ENCODE measurements at regions not wholly inside any gene's neighbourhood (a gene's known extent, or its start where the extent isn't known, plus 50 kb on each side); places are given as distances from the start of the nearest gene placed in this dataset.

DNA sequence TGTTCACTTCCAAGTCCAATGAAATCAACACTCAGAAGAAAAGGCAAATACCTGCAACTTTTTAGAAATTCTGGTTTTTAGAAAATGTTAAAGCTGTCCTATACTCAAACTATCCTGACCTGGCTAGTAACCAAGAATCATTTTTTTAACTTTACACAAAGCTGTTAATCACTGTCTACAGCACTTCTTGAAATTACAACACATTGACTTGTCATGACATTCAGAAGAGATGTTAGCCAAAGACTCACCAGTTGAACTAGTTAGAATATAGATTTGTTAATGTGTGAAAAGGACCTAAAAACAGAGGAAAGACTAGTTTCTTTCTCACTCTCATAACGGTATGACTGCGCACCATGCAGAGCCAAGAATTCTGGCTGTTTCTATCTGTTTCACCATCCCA is 98.8 kb downstream of the COX18 start:
- CTCF ChIA-PET: no interaction called here
- TF ChIP-seq SP1 (IDR thresholded peaks at IDR 0.05): no peak
- no peak for TF ChIP-seq ELF4 (IDR thresholded peaks at IDR 0.05)
- TF ChIP-seq HDGF (IDR thresholded peaks at IDR 0.05; ENCODE audit: borderline replicate concordance): no peak
- no peak for TF ChIP-seq ZNF384 (IDR thresholded peaks at IDR 0.05)
- no peak for TF ChIP-seq LEF1 (IDR thresholded peaks at IDR 0.05; ENCODE audit: borderline replicate concordance)
- TF ChIP-seq FOXK2 (IDR thresholded peaks at IDR 0.05): no peak
- no peak for TF ChIP-seq CTBP1 (IDR thresholded peaks at IDR 0.05; ENCODE audit: borderline replicate concordance)
- no peak for TF ChIP-seq TARDBP (IDR thresholded peaks at IDR 0.05)
- no peak for TF ChIP-seq FOXA1 (IDR thresholded peaks at IDR 0.05)
- no peak for TF ChIP-seq L3MBTL2 (conservative IDR thresholded peaks at IDR 0.05)
- TF ChIP-seq NFRKB (IDR thresholded peaks at IDR 0.05): no peak
- no peak for TF ChIP-seq SUZ12 (IDR thresholded peaks at IDR 0.05)
- TF ChIP-seq ARNT (IDR thresholded peaks at IDR 0.05): no peak
- no peak for DNase-seq (ENCODE audit: extremely low spot score)
- POLR2A ChIA-PET: no interaction called here

DNA sequence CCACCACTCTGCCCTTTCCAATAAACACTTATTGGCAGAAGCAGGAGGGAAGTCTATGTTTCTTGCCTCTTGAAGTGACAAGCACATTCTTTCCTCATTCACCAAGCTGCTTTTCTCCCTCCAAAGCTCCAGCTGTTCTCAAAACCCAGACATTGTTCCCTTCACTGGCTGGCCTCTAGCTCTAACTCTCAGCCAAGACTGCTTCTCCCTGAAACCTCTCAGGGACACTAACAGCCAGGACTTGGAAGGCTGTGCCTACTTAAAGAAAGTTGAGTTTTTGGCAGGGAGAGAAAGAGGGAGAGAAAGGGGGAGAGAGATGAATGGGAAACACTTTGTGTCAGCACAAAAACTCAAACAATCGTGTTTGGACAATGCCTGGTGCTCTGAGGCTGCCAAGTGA is 99.5 kb downstream of the COX18 start:
- ChIA-PET CTCF (no interaction called here), POLR2A (no interaction called here)
- TF ChIP-seq SP1 (IDR thresholded peaks at IDR 0.05): no peak
- no peak for TF ChIP-seq ARNT (IDR thresholded peaks at IDR 0.05)
- TF ChIP-seq CTBP1 (IDR thresholded peaks at IDR 0.05; ENCODE audit: borderline replicate concordance): no peak
- TF ChIP-seq, protein P1, sequence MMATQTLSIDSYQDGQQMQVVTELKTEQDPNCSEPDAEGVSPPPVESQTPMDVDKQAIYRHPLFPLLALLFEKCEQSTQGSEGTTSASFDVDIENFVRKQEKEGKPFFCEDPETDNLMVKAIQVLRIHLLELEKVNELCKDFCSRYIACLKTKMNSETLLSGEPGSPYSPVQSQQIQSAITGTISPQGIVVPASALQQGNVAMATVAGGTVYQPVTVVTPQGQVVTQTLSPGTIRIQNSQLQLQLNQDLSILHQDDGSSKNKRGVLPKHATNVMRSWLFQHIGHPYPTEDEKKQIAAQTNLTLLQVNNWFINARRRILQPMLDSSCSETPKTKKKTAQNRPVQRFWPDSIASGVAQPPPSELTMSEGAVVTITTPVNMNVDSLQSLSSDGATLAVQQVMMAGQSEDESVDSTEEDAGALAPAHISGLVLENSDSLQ (IDR thresholded peaks at IDR 0.05): no peak
- no peak for TF ChIP-seq ELF4 (IDR thresholded peaks at IDR 0.05)
- TF ChIP-seq TARDBP (IDR thresholded peaks at IDR 0.05): no peak
- TF ChIP-seq ZNF384 (IDR thresholded peaks at IDR 0.05): no peak
- no peak for TF ChIP-seq FOXK2 (IDR thresholded peaks at IDR 0.05)
- no peak for TF ChIP-seq L3MBTL2 (conservative IDR thresholded peaks at IDR 0.05)
- no peak for TF ChIP-seq FOXM1 (IDR thresholded peaks at IDR 0.05; ENCODE audit: borderline replicate concordance)
- no peak for TF ChIP-seq NFRKB (IDR thresholded peaks at IDR 0.05)
- TF ChIP-seq SUZ12 (IDR thresholded peaks at IDR 0.05): no peak
- TF ChIP-seq BHLHE40 (IDR thresholded peaks at IDR 0.05; ENCODE audit: borderline replicate concordance): no peak
- no peak for TF ChIP-seq HDGF (IDR thresholded peaks at IDR 0.05; ENCODE audit: borderline replicate concordance)
- no peak for TF ChIP-seq FOXA1 (IDR thresholded peaks at IDR 0.05)
- TF ChIP-seq LEF1 (IDR thresholded peaks at IDR 0.05; ENCODE audit: borderline replicate concordance): no peak
- DNase-seq (ENCODE audit: extremely low spot score): no peak

DNA sequence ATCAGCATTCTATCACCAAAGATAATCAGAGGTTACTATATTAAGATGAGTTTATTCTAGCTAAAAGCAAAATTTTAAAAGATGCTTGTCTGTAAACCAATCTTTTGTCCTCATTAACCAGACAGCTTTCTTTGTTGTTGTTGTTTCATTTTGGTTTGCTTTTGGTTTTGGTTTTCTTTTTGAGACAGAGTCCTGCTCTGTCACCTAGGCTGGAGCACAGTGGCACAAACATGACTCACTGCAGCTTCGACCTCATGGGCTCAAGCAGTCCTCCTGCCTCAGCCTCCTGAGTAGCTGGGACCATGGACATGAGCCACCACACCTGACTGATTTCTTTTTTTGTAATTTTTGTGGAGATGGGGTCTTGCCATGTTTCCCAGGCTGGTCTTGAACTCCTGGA is 102.9 kb downstream of the COX18 start:
- no peak for TF ChIP-seq ARNT (IDR thresholded peaks at IDR 0.05)
- TF ChIP-seq NFRKB (IDR thresholded peaks at IDR 0.05): no peak
- TF ChIP-seq FOXK2 (IDR thresholded peaks at IDR 0.05): no peak
- TF ChIP-seq L3MBTL2 (conservative IDR thresholded peaks at IDR 0.05): no peak
- POLR2A ChIA-PET: no interaction called here
- DNase-seq (ENCODE audit: extremely low spot score): no peak
- CTCF ChIA-PET: no interaction called here

DNA sequence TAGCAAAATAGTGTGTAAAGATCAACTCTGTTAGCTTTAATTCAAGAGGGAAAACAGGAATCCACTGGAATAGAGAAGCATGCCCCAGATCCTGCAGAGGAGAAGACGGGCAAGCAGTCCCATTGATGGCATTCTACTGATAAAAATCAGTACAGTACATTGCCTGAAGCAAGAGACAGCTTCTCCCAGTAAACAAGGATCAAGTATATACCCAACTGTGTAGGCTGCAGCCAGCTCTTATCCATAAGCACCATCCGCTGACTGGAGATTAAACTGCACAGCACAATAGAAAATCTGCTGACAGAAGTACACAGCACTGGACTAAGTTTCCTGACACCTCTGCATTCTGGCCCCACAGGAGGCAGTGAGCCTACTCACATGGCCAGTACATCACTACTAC is 110.1 kb downstream of the COX18 start:
- TF ChIP-seq L3MBTL2 (conservative IDR thresholded peaks at IDR 0.05) (no peak), LEF1 (IDR thresholded peaks at IDR 0.05; ENCODE audit: borderline replicate concordance) (no peak), ZNF384 (IDR thresholded peaks at IDR 0.05) (no peak), SP1 (IDR thresholded peaks at IDR 0.05) (no peak), SUZ12 (IDR thresholded peaks at IDR 0.05) (no peak), FOXM1 (IDR thresholded peaks at IDR 0.05; ENCODE audit: borderline replicate concordance) (no peak), NFRKB (IDR thresholded peaks at IDR 0.05) (no peak), FOXA1 (IDR thresholded peaks at IDR 0.05) (no peak), CTBP1 (IDR thresholded peaks at IDR 0.05; ENCODE audit: borderline replicate concordance) (no peak), ELF4 (IDR thresholded peaks at IDR 0.05) (no peak), TARDBP (IDR thresholded peaks at IDR 0.05) (no peak), BHLHE40 (IDR thresholded peaks at IDR 0.05; ENCODE audit: borderline replicate concordance) (no peak), FOXK2 (IDR thresholded peaks at IDR 0.05) (no peak), ARNT (IDR thresholded peaks at IDR 0.05) (no peak)
- TF ChIP-seq, protein P1 (IDR thresholded peaks at IDR 0.05): no peak
- DNase-seq (ENCODE audit: extremely low spot score): no peak
- ChIA-PET CTCF (no interaction called here), POLR2A (no interaction called here)

DNA sequence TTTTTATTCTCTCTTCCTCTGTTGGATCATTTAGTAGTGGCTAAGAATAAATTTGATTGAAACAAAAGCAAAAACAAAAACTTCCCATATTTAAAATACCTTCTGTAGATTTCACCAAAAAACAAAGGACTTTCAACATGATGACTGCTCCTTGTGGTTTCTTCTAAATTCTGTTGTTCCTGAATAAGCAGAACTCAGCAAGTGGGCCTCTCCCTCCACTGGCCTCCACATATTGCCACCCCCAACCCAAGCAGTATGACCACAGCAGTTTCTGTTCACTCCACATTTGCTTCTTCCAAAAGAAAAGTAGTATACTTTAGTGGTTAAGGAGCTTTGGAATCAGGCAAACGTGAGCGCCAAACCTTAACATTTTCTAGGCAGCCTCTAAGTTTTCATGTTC is 114.7 kb downstream of the COX18 start:
- POLR2A ChIA-PET: no interaction called here
- CTCF ChIA-PET: no interaction called here
- no peak for TF ChIP-seq ELF4 (IDR thresholded peaks at IDR 0.05)
- TF ChIP-seq TARDBP (IDR thresholded peaks at IDR 0.05): no peak
- TF ChIP-seq, protein P1 (IDR thresholded peaks at IDR 0.05): no peak
- TF ChIP-seq BHLHE40 (IDR thresholded peaks at IDR 0.05; ENCODE audit: borderline replicate concordance): no peak
- no peak for TF ChIP-seq ARNT (IDR thresholded peaks at IDR 0.05)
- no peak for TF ChIP-seq SUZ12 (IDR thresholded peaks at IDR 0.05)
- TF ChIP-seq L3MBTL2 (conservative IDR thresholded peaks at IDR 0.05): no peak
- no peak for TF ChIP-seq SP1 (IDR thresholded peaks at IDR 0.05)
- no peak for TF ChIP-seq FOXA1 (IDR thresholded peaks at IDR 0.05)
- no peak for TF ChIP-seq FOXK2 (IDR thresholded peaks at IDR 0.05)
- TF ChIP-seq FOXM1 (IDR thresholded peaks at IDR 0.05; ENCODE audit: borderline replicate concordance): no peak
- no peak for TF ChIP-seq NFRKB (IDR thresholded peaks at IDR 0.05)
- TF ChIP-seq ZNF384 (IDR thresholded peaks at IDR 0.05): no peak
- no peak for TF ChIP-seq CTBP1 (IDR thresholded peaks at IDR 0.05; ENCODE audit: borderline replicate concordance)
- no peak for TF ChIP-seq HDGF (IDR thresholded peaks at IDR 0.05; ENCODE audit: borderline replicate concordance)
- TF ChIP-seq LEF1 (IDR thresholded peaks at IDR 0.05; ENCODE audit: borderline replicate concordance): no peak
- no peak for DNase-seq (ENCODE audit: extremely low spot score)

DNA sequence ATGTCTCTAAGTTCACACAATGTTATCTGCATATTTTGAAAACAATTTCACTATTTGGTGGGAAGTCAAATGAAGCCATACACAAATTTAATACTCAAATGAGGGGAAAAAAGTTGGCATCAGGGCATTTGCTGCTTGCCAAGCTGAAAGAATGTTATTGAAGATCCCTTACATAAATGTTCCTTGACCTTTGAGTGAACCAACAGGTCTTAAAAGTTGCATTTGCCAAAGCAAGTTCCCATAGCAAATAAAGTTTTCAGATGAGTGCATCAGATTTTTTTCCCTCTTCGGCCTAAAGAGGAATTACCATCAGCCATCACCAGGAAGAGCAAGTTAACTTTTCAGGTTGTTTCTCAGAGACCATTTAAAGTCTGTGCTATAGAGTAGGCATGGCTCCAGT is 115.9 kb downstream of the COX18 start:
- TF ChIP-seq, protein P1 (IDR thresholded peaks at IDR 0.05): no peak
- TF ChIP-seq FOXA1 (IDR thresholded peaks at IDR 0.05) (no peak), HDGF (IDR thresholded peaks at IDR 0.05; ENCODE audit: borderline replicate concordance) (no peak), FOXK2 (IDR thresholded peaks at IDR 0.05) (no peak), NFRKB (IDR thresholded peaks at IDR 0.05) (no peak), ARNT (IDR thresholded peaks at IDR 0.05) (no peak), ELF4 (IDR thresholded peaks at IDR 0.05) (no peak), L3MBTL2 (conservative IDR thresholded peaks at IDR 0.05) (no peak), FOXM1 (IDR thresholded peaks at IDR 0.05; ENCODE audit: borderline replicate concordance) (no peak), CTBP1 (IDR thresholded peaks at IDR 0.05; ENCODE audit: borderline replicate concordance) (no peak), SUZ12 (IDR thresholded peaks at IDR 0.05) (no peak), SP1 (IDR thresholded peaks at IDR 0.05) (no peak), BHLHE40 (IDR thresholded peaks at IDR 0.05; ENCODE audit: borderline replicate concordance) (no peak), LEF1 (IDR thresholded peaks at IDR 0.05; ENCODE audit: borderline replicate concordance) (no peak), TARDBP (IDR thresholded peaks at IDR 0.05) (no peak), ZNF384 (IDR thresholded peaks at IDR 0.05) (no peak)
- ChIA-PET POLR2A (no interaction called here), CTCF (no interaction called here)
- no peak for DNase-seq (ENCODE audit: extremely low spot score)
